GM12872 (cell line): ENCODE measurements at regions not wholly inside any gene's neighbourhood (a gene's known extent, or its start where the extent isn't known, plus 50 kb on each side); places are given as distances from the start of the nearest gene placed in this dataset.

Source experiments
- CTCF ChIP-seq: IDR thresholded peaks from 3 replicates; pipeline ENCODE4 v1.5.1; 2011; ENCODE audit warnings: low read depth, mild to moderate bottlenecking, low read length, moderate library complexity; ENCODE audit not compliant: insufficient read depth

- no peak for TF ChIP-seq CTCF
Measured at GRCh38 chr6:84825461-84825860, 61.1 kb upstream of the TBX18 start.

- no peak for TF ChIP-seq CTCF
Measured at GRCh38 chr6:84816741-84817140, 52.3 kb upstream of the TBX18 start.

GRCh38 chr6:84815896-84816735, 51.7 kb upstream of the TBX18 start:
- TF ChIP-seq CTCF = no peak
